PC-3 (cell line): ENCODE measurements at regions not wholly inside any gene's neighbourhood (a gene's known extent, or its start where the extent isn't known, plus 50 kb on each side); places are given as distances from the start of the nearest gene placed in this dataset.

Experiments
- EZH2 ChIP-seq: fragments of 300-600 bp; sonication (generic); IDR thresholded peaks from one replicate; pipeline ENCODE4 v1.6.1; 2017; ENCODE audit warnings: antibody characterized with exemption, mild to moderate bottlenecking, low read length; ENCODE audit not compliant: unreplicated experiment
- EZH2phosphoT487 ChIP-seq: fragments of 300-600 bp; sonication (generic); IDR thresholded peaks from 2 replicates; pipeline ENCODE4 v1.6.1; 2018; ENCODE audit warnings: mild to moderate bottlenecking, antibody characterized with exemption, low read length, borderline replicate concordance
- TF ChIP-seq, protein P1 (sequence below): fragments of 300-600 bp; sonication (generic); conservative IDR thresholded peaks from 2 replicates; pipeline ENCODE4 v1.5.1; 2017; ENCODE audit warnings: antibody characterized with exemption, low read depth, mild to moderate bottlenecking, low read length

DNA sequence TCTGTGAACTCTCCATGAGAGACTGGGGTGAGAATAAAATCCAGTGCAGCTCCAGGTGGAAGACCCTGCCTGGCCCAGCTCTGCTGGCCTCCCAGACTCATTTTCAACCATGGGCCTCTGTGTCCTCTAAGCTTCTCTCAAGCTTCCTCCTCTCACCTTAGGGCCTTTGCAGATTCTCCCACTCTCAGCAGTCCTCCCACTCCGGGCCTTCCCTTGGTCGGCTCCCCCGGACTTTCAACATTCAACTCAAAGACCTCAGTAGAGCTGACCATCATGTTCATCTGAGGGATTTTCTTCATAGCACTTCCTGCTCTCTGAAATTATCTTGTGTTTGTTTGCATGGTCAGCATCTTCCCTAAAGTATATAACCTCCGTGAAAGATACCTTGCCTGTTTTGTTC, 370.5 kb upstream of the ZNF507 start:
- TF ChIP-seq, protein P1, sequence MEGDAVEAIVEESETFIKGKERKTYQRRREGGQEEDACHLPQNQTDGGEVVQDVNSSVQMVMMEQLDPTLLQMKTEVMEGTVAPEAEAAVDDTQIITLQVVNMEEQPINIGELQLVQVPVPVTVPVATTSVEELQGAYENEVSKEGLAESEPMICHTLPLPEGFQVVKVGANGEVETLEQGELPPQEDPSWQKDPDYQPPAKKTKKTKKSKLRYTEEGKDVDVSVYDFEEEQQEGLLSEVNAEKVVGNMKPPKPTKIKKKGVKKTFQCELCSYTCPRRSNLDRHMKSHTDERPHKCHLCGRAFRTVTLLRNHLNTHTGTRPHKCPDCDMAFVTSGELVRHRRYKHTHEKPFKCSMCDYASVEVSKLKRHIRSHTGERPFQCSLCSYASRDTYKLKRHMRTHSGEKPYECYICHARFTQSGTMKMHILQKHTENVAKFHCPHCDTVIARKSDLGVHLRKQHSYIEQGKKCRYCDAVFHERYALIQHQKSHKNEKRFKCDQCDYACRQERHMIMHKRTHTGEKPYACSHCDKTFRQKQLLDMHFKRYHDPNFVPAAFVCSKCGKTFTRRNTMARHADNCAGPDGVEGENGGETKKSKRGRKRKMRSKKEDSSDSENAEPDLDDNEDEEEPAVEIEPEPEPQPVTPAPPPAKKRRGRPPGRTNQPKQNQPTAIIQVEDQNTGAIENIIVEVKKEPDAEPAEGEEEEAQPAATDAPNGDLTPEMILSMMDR: no peak
- TF ChIP-seq EZH2phosphoT487 (no peak), EZH2 (no peak)
